Mesendoderm (in vitro differentiated cells): ENCODE measurements at regions not wholly inside any gene's neighbourhood (a gene's known extent, or its start where the extent isn't known, plus 50 kb on each side); places are given as distances from the start of the nearest gene placed in this dataset.

Experiments
- DNase-seq: peaks from one replicate; pipeline ENCODE4 v3.0.0; 2013
- H2AK5ac ChIP-seq: 2 replicates; pipeline ENCODE4 v1.6.1; 2013; ENCODE audit warnings: low read length, inconsistent platforms
- H2BK120ac ChIP-seq: 2 replicates; pipeline ENCODE4 v1.6.1; 2013; ENCODE audit warnings: low read depth, mild to moderate bottlenecking, low read length, moderate library complexity, mixed read lengths
- H2BK15ac ChIP-seq: replicated peaks from 2 replicates; pipeline ENCODE4 v1.6.1; 2013; ENCODE audit warnings: low read depth, mild to moderate bottlenecking, moderate library complexity
- H2BK5ac ChIP-seq: 2 replicates; pipeline ENCODE4 v1.6.1; 2013; ENCODE audit warnings: low read length, inconsistent platforms
- H3K18ac ChIP-seq: 2 replicates; pipeline ENCODE4 v1.6.1; 2013; ENCODE audit warnings: mild to moderate bottlenecking, low read length, mixed read lengths
- H3K23ac ChIP-seq: one replicate; pipeline ENCODE4 v1.6.1; 2013; ENCODE audit warnings: low read length
- H3K27ac ChIP-seq: 2 replicates; pipeline ENCODE4 v1.5.1; 2013; ENCODE audit warnings: low read depth, mild to moderate bottlenecking, inconsistent platforms, low read length, moderate library complexity
- H3K27me3 ChIP-seq: 2 replicates; pipeline ENCODE4 v1.6.1; 2013; ENCODE audit warnings: low read length, control low read depth, mild to moderate bottlenecking, inconsistent platforms; ENCODE audit not compliant: insufficient read depth, poor library complexity
- H3K36me3 ChIP-seq: 2 replicates; pipeline ENCODE4 v1.6.1; 2013; ENCODE audit warnings: low read length, inconsistent platforms; ENCODE audit not compliant: control insufficient read depth, insufficient read depth
- H3K4ac ChIP-seq: one replicate; pipeline ENCODE4 v1.6.1; 2013; ENCODE audit warnings: low read depth, mild to moderate bottlenecking, low read length, moderate library complexity
- H3K4me1 ChIP-seq: 2 replicates; pipeline ENCODE4 v1.6.1; 2013; ENCODE audit warnings: low read depth, low read length, inconsistent platforms; ENCODE audit not compliant: control insufficient read depth
- H3K4me2 ChIP-seq: 2 replicates; pipeline ENCODE4 v1.6.1; 2013; ENCODE audit warnings: low read length
- H3K4me3 ChIP-seq: 2 replicates; pipeline ENCODE4 v1.5.1; 2013; ENCODE audit warnings: mild to moderate bottlenecking, low read length
- H3K56ac ChIP-seq: one replicate; pipeline ENCODE4 v1.6.1; 2013; ENCODE audit warnings: low read length
- H3K79me1 ChIP-seq: 2 replicates; pipeline ENCODE4 v1.6.1; 2013; ENCODE audit warnings: low read length, inconsistent platforms
- H3K79me2 ChIP-seq: 2 replicates; pipeline ENCODE4 v1.6.1; 2013; ENCODE audit warnings: mild to moderate bottlenecking, low read length; ENCODE audit not compliant: control insufficient read depth, insufficient read depth
- H3K9ac ChIP-seq: 2 replicates; pipeline ENCODE4 v1.6.1; 2013; ENCODE audit warnings: low read length, inconsistent platforms
- H4K5ac ChIP-seq: one replicate; pipeline ENCODE4 v1.6.1; 2013; ENCODE audit warnings: low read length
- H4K8ac ChIP-seq: one replicate; pipeline ENCODE4 v1.6.1; 2013; ENCODE audit warnings: low read depth, mild to moderate bottlenecking, control low read depth, low read length, moderate library complexity
- WGBS: extraction: QIAGEN DNeasy Blood & Tissue Kit; methylation state at CpG from one replicate; pipeline ENCODE4 v1.1.7; 2013; ENCODE audit warnings: low lambda C conversion rate, missing lambda C conversion rate; ENCODE audit not compliant: insufficient coverage; ENCODE audit errors: extremely low coverage; 5-methylcytosine and 5-hydroxymethylcytosine counted together

DNA sequence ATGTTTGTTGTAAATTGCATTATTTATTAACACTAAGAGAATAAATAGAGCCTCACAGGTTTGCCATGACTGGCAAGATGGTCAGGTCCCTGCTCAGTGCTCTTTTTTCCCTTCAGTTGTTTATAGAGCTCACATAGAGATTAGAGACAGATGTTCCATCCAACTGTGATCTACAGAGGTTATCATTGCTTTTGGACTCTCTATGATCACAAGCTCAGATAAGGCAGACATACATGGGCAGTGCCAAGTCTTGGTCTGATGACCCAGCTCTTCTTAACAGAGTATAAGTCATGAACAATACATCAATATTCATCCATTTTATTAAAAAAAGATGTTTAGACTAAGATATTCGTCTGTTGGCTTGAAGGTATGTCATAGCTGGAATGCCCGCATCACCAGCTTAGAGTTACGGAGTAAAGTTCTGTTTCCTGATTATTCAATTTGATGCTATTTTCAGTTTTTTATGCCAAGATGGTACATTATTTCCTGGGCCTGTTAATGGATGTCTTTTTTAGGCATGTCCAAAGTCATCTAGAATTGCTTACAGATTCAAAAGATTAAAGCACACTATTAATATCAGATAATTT is 729.8 kb upstream of the SLC10A2 start:
- Histone ChIP-seq H3K23ac (no peak overlapping the region), H3K27me3 (no peaks in the 10 kb centered on the region), H3K4me1 (no peaks in the 10 kb centered on the region), H2BK15ac (no peak overlapping the region), H3K4me3 (no peak overlapping the region), H3K56ac (no peak overlapping the region), H3K79me1 (no peaks in the 10 kb centered on the region), H3K27ac (no peak overlapping the region), H4K5ac (no peak overlapping the region), H3K36me3 (no peaks in the 10 kb centered on the region), H2BK120ac (no peak overlapping the region), H3K79me2 (no peaks in the 10 kb centered on the region), H3K9ac (no peak overlapping the region), H4K8ac (no peak overlapping the region), H2BK5ac (no peak overlapping the region), H2AK5ac (no peak overlapping the region), H3K4me2 (no peak overlapping the region), H3K4ac (no peak overlapping the region), H3K18ac (no peak overlapping the region)
- WGBS, result no CpG with 5 or more reads among the region's 3 CpGs
- DNase-seq, result no peak

- no peak overlapping the region for H3K18ac ChIP-seq
- no peak overlapping the region for H3K4ac ChIP-seq
- no peak overlapping the region for H2BK15ac ChIP-seq
- H2AK5ac ChIP-seq, result no peak overlapping the region
- H3K9ac ChIP-seq, result no peak overlapping the region
- H3K23ac ChIP-seq, result no peak overlapping the region
- no peak overlapping the region for H2BK5ac ChIP-seq
- no peak overlapping the region for H4K5ac ChIP-seq
- no peaks in the 10 kb centered on the region for H3K79me2 ChIP-seq
- H3K56ac ChIP-seq, result no peak overlapping the region
- H4K8ac ChIP-seq, result no peak overlapping the region
- no peak overlapping the region for H3K27ac ChIP-seq
- H3K4me2 ChIP-seq, result no peak overlapping the region
- WGBS, result no CpG with 5 or more reads among the region's 2 CpGs
- H3K79me1 ChIP-seq, result no peaks in the 10 kb centered on the region
- no peak overlapping the region for H3K4me3 ChIP-seq
- no peaks in the 10 kb centered on the region for H3K27me3 ChIP-seq
- peak; percentile 14 for DNase-seq
- H3K4me1 ChIP-seq, result no peaks in the 10 kb centered on the region
- no peaks in the 10 kb centered on the region for H3K36me3 ChIP-seq
- H2BK120ac ChIP-seq, result no peak overlapping the region
Observed at GRCh38 chr13:103794526-103794925, 728.3 kb upstream of the SLC10A2 start.

DNA sequence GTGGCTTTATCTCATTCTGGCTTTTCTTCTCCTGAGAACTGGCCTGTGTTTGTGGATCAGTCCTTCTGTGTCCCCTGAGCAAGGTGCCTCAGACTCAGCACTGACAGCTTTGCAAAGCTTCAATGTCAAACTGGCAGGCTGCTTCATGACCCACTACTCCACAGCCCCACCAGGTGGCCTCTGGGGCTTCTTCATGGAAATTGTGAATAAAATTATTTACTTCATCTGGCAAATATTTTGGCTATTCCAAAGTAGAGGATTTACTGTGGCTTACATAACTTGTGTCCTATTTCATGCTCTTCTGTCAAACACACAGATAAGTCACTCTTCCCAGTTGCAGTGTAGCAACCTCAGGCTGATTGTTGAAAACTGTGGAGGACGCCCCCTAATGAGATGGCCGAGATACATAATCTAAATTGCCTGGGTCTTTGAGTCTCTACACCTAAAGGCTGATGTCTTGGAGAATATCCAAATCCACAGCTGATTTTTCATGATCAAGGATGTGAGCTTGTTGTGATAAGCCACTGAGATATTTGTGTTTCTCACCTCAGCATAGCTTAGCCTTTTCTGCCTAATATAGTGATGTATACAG is 721.9 kb upstream of the SLC10A2 start:
- Histone ChIP-seq H3K79me1 (no peaks in the 10 kb centered on the region), H3K4me1 (no peaks in the 10 kb centered on the region), H3K4me3 (no peak overlapping the region), H3K56ac (no peak overlapping the region), H2BK15ac (no peak overlapping the region), H3K4me2 (no peak overlapping the region), H3K36me3 (no peaks in the 10 kb centered on the region), H2BK120ac (no peak overlapping the region), H3K27me3 (no peaks in the 10 kb centered on the region), H3K27ac (no peak overlapping the region), H4K5ac (no peak overlapping the region), H3K23ac (no peak overlapping the region), H3K18ac (no peak overlapping the region), H4K8ac (no peak overlapping the region), H2BK5ac (no peak overlapping the region), H2AK5ac (no peak overlapping the region), H3K79me2 (no peaks in the 10 kb centered on the region), H3K4ac (no peak overlapping the region), H3K9ac (no peak overlapping the region)
- DNase-seq, result peak; percentile 61
- no CpG with 5 or more reads among the region's 2 CpGs for WGBS

DNA sequence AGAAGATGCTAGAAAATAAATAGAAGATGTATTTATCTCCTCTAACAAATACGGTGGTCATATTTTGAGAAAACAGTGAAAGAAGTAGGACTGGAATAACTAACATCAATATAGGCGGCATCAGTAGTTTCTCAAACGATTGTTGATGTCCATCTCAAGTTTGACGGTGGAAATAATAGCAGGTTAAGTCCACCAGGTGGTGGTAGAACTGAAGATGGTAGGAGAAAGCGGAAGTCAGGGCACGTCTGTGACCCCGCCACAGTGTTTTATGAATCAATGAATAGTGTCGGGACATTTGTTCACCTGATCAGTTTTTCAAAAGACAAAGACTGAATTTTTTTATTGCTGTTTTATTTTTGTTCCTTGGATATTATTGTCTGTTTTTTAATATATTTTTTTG is 706.4 kb upstream of the SLC10A2 start:
- Histone ChIP-seq H4K5ac (no peak overlapping the region), H3K36me3 (no peaks in the 10 kb centered on the region), H2BK15ac (no peak overlapping the region), H3K79me2 (no peaks in the 10 kb centered on the region), H2BK120ac (no peak overlapping the region), H3K4me3 (no peak overlapping the region), H3K56ac (no peak overlapping the region), H3K23ac (no peak overlapping the region), H3K27me3 (no peaks in the 10 kb centered on the region), H3K4me1 (no peaks in the 10 kb centered on the region), H3K79me1 (no peaks in the 10 kb centered on the region), H3K18ac (no peak overlapping the region), H3K4me2 (no peak overlapping the region), H2BK5ac (no peak overlapping the region), H2AK5ac (no peak overlapping the region), H3K4ac (no peak overlapping the region), H3K27ac (no peak overlapping the region), H3K9ac (no peak overlapping the region), H4K8ac (no peak overlapping the region)
- DNase-seq, result peak; percentile 44
- no CpG with 5 or more reads among the region's 8 CpGs for WGBS

DNA sequence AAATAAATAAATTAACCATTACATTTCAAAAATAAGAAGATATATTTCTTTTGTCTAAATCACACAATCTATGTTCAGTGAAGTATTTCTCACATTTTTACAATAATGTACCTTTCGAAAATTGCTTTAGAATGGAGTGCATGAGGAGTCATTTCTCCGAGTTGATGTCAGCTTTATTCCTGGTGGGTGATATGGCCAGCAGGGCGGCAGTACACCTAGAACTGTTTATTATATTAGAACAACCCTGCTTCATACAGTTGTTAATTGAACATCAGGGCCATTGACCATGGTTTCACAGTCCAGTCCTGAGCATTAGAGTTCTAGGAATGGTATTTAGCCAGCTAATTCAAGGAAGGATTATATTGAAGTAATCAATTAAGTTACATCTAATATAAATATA is 696.3 kb upstream of the SLC10A2 start:
- Histone ChIP-seq H3K9ac (no peak overlapping the region), H3K4me3 (no peak overlapping the region), H3K56ac (no peak overlapping the region), H3K27ac (no peak overlapping the region), H3K4ac (no peak overlapping the region), H2BK15ac (no peak overlapping the region), H3K4me2 (no peak overlapping the region), H3K79me2 (no peaks in the 10 kb centered on the region), H4K8ac (no peak overlapping the region), H3K27me3 (no peaks in the 10 kb centered on the region), H2BK120ac (no peak overlapping the region), H2BK5ac (no peak overlapping the region), H3K4me1 (no peaks in the 10 kb centered on the region), H3K79me1 (no peaks in the 10 kb centered on the region), H2AK5ac (no peak overlapping the region), H4K5ac (no peak overlapping the region), H3K18ac (no peak overlapping the region), H3K36me3 (no peaks in the 10 kb centered on the region), H3K23ac (no peak overlapping the region)
- WGBS, result no CpG with 5 or more reads among the region's 3 CpGs
- no peak for DNase-seq

- no peak overlapping the region for H4K5ac ChIP-seq
- no peak for DNase-seq
- no peak overlapping the region for H3K27ac ChIP-seq
- no peaks in the 10 kb centered on the region for H3K79me2 ChIP-seq
- no peak overlapping the region for H3K56ac ChIP-seq
- no peaks in the 10 kb centered on the region for H3K4me1 ChIP-seq
- H3K23ac ChIP-seq, result no peak overlapping the region
- H3K4ac ChIP-seq, result no peak overlapping the region
- no peak overlapping the region for H3K9ac ChIP-seq
- no peak overlapping the region for H2BK5ac ChIP-seq
- no peaks in the 10 kb centered on the region for H3K27me3 ChIP-seq
- no peaks in the 10 kb centered on the region for H3K36me3 ChIP-seq
- no peak overlapping the region for H3K18ac ChIP-seq
- H2AK5ac ChIP-seq, result no peak overlapping the region
- H4K8ac ChIP-seq, result no peak overlapping the region
- no peak overlapping the region for H3K4me3 ChIP-seq
- H2BK120ac ChIP-seq, result no peak overlapping the region
- H2BK15ac ChIP-seq, result no peak overlapping the region
- no peaks in the 10 kb centered on the region for H3K79me1 ChIP-seq
- no peak overlapping the region for H3K4me2 ChIP-seq
- no CpG with 5 or more reads among the region's 7 CpGs for WGBS
Observed at GRCh38 chr13:103759361-103759760, 693.1 kb upstream of the SLC10A2 start.
